Smooth muscle cell (in vitro differentiated cells): ENCODE measurements at regions not wholly inside any gene's neighbourhood (a gene's known extent, or its start where the extent isn't known, plus 50 kb on each side); places are given as distances from the start of the nearest gene placed in this dataset.

Experiments used
- DNase-seq: peaks from one replicate; lab custom pipeline; 2025; ENCODE audit not compliant: unreplicated experiment; lab: John Stamatoyannopoulos, UW
- H2AFZ ChIP-seq: fragments of 200-600 bp; sonication (generic); 2 replicates; pipeline ENCODE4 v1.6.0; 2016; ENCODE audit warnings: antibody characterized with exemption, low read depth, mild to moderate bottlenecking
- H3F3A ChIP-seq: fragments of 200-600 bp; sonication (generic); 2 replicates; pipeline ENCODE4 v1.6.0; 2017; ENCODE audit warnings: antibody characterized with exemption, low read depth
- H3K27ac ChIP-seq: fragments of 200-600 bp; sonication (generic); 2 replicates; pipeline ENCODE4 v1.5.1; 2016; ENCODE audit warnings: low read depth, mild to moderate bottlenecking
- H3K27me3 ChIP-seq: fragments of 200-600 bp; sonication (generic); 2 replicates; pipeline ENCODE4 v1.6.1; 2016; ENCODE audit warnings: low read depth, mild to moderate bottlenecking
- H3K36me3 ChIP-seq: fragments of 200-600 bp; sonication (generic); 2 replicates; pipeline ENCODE4 v1.5.1; 2016; ENCODE audit warnings: low read depth
- H3K4me1 ChIP-seq: fragments of 200-600 bp; sonication (generic); 2 replicates; pipeline ENCODE4 v1.5.1; 2016; ENCODE audit warnings: low read depth
- H3K4me2 ChIP-seq: fragments of 200-600 bp; sonication (generic); 2 replicates; pipeline ENCODE4 v1.6.0; 2016; ENCODE audit warnings: mild to moderate bottlenecking
- H3K4me3 ChIP-seq: fragments of 200-600 bp; sonication (generic); 2 replicates; pipeline ENCODE4 v1.5.1; 2016; ENCODE audit warnings: mild to moderate bottlenecking
- H3K79me2 ChIP-seq: fragments of 200-600 bp; sonication (generic); 2 replicates; pipeline ENCODE4 v1.6.0; 2016; ENCODE audit warnings: low read depth, mild to moderate bottlenecking
- H3K9ac ChIP-seq: fragments of 200-600 bp; sonication (generic); 2 replicates; pipeline ENCODE4 v1.6.0; 2016; ENCODE audit warnings: low read depth
- H3K9me3 ChIP-seq: fragments of 200-600 bp; sonication (generic); replicated peaks from 2 replicates; pipeline ENCODE4 v1.5.1; 2016; ENCODE audit warnings: low read depth
- H4K20me1 ChIP-seq: fragments of 200-600 bp; sonication (generic); 2 replicates; pipeline ENCODE4 v1.6.0; 2016; ENCODE audit warnings: low read depth
- CTCF ChIP-seq: fragments of 200-600 bp; sonication (generic); IDR thresholded peaks from 2 replicates; pipeline ENCODE4 v1.5.1; 2017; ENCODE audit warnings: borderline replicate concordance, mild to moderate bottlenecking, antibody characterized with exemption; ENCODE audit not compliant: insufficient read depth, poor library complexity, severe bottlenecking
- WGBS: methylation state at CpG from one replicate; pipeline ENCODE4 v1.1.7; 2016; ENCODE audit warnings: low lambda C conversion rate; 5-methylcytosine and 5-hydroxymethylcytosine counted together

GRCh38 chr16:60763869-60764268 is 1272.4 kb downstream of the CDH8 start:
- Histone ChIP-seq H3K9ac (no peak overlapping the region), H3K36me3 (no peaks in the 10 kb centered on the region), H2AFZ (no peak overlapping the region), H3K27ac (no peak overlapping the region), H3K79me2 (no peaks in the 10 kb centered on the region), H3K4me2 (no peak overlapping the region), H3K4me3 (no peak overlapping the region), H4K20me1 (no peaks in the 10 kb centered on the region), H3K27me3 (no peaks in the 10 kb centered on the region), H3K4me1 (no peaks in the 10 kb centered on the region), H3F3A (no peaks in the 10 kb centered on the region), H3K9me3 (no peaks in the 10 kb centered on the region)
- no peak for TF ChIP-seq CTCF
- 97% methylated on average over 4 of the region's 4 CpGs for WGBS
- no peak for DNase-seq

GRCh38 chr16:60755907-60756306 is 1280.3 kb downstream of the CDH8 start:
- DNase-seq, result no peak
- Histone ChIP-seq H3K36me3 (no peaks in the 10 kb centered on the region), H3K4me3 (no peak overlapping the region), H2AFZ (no peak overlapping the region), H3K79me2 (no peaks in the 10 kb centered on the region), H3K27me3 (no peaks in the 10 kb centered on the region), H4K20me1 (no peaks in the 10 kb centered on the region), H3K9ac (no peak overlapping the region), H3F3A (no peaks in the 10 kb centered on the region), H3K9me3 (no peaks in the 10 kb centered on the region), H3K27ac (no peak overlapping the region), H3K4me2 (no peak overlapping the region), H3K4me1 (no peaks in the 10 kb centered on the region)
- peak; percentile 23 for TF ChIP-seq CTCF

- no peak for DNase-seq
- no peak for TF ChIP-seq CTCF
- Histone ChIP-seq H3K4me2 (no peak overlapping the region), H2AFZ (no peak overlapping the region), H3K79me2 (no peaks in the 10 kb centered on the region), H3K36me3 (no peaks in the 10 kb centered on the region), H3K9ac (no peak overlapping the region), H3K27me3 (no peaks in the 10 kb centered on the region), H3K4me1 (no peaks in the 10 kb centered on the region), H4K20me1 (no peaks in the 10 kb centered on the region), H3F3A (no peaks in the 10 kb centered on the region), H3K9me3 (no peaks in the 10 kb centered on the region), H3K27ac (no peak overlapping the region), H3K4me3 (no peak overlapping the region)
Measured at GRCh38 chr16:60748366-60748765, 1287.9 kb downstream of the CDH8 start.

GRCh38 chr16:60744198-60744597 is 1292.0 kb downstream of the CDH8 start:
- no peaks in the 10 kb centered on the region for H3K9me3 ChIP-seq
- no peak overlapping the region for H2AFZ ChIP-seq
- H3K4me1 ChIP-seq, result no peaks in the 10 kb centered on the region
- H3K79me2 ChIP-seq, result no peaks in the 10 kb centered on the region
- no peak for TF ChIP-seq CTCF
- H3K36me3 ChIP-seq, result no peaks in the 10 kb centered on the region
- H3K4me3 ChIP-seq, result no peak overlapping the region
- no peak overlapping the region for H3K27ac ChIP-seq
- no peak for DNase-seq
- no peaks in the 10 kb centered on the region for H4K20me1 ChIP-seq
- 85% methylated on average over 3 of the region's 3 CpGs for WGBS
- no peak overlapping the region for H3K4me2 ChIP-seq
- no peaks in the 10 kb centered on the region for H3F3A ChIP-seq
- H3K9ac ChIP-seq, result no peak overlapping the region
- H3K27me3 ChIP-seq, result no peaks in the 10 kb centered on the region
